Astrocyte (in vitro differentiated cells and primary cell): ENCODE measurements at regions not wholly inside any gene's neighbourhood (a gene's known extent, or its start where the extent isn't known, plus 50 kb on each side); places are given as distances from the start of the nearest gene placed in this dataset.
A peak's percentile ranks its signal among the peaks of the same experiment; 100 is the strongest.

Source experiments
- DNase-seq: peaks from one replicate; pipeline ENCODE4 v3.0.0-alpha.2; 2010; ENCODE audit warnings: low read depth
- FAIRE-seq: peaks from 2 replicates; lab custom pipeline; 2011; peaks lifted over from hg19 to GRCh38; lab: Jason Lieb, UNC
- H2AFZ ChIP-seq: 2 replicates; pipeline ENCODE4 v1.6.0; 2012; ENCODE audit warnings: low read depth, low read length, inconsistent platforms
- H3K27ac ChIP-seq: 2 replicates; pipeline ENCODE4 v1.5.1; 2011; ENCODE audit warnings: low read depth, low read length, inconsistent platforms
- H3K27me3 ChIP-seq: 2 replicates; pipeline ENCODE4 v1.6.0; 2011; ENCODE audit warnings: low read length, inconsistent platforms; ENCODE audit not compliant: insufficient read depth
- H3K36me3 ChIP-seq: 2 replicates; pipeline ENCODE4 v1.5.1; 2011; ENCODE audit warnings: low read length, inconsistent platforms; ENCODE audit not compliant: insufficient read depth
- H3K4me1 ChIP-seq: 2 replicates; pipeline ENCODE4 v1.5.1; 2011; ENCODE audit warnings: low read length, inconsistent platforms; ENCODE audit not compliant: insufficient read depth
- H3K4me2 ChIP-seq: 2 replicates; pipeline ENCODE4 v1.6.0; 2012; ENCODE audit warnings: low read length, inconsistent platforms
- H3K4me3 ChIP-seq: 2 replicates; pipeline ENCODE4 v1.5.1; 2011; ENCODE audit warnings: low read depth, mild to moderate bottlenecking, low read length, inconsistent platforms; ENCODE audit not compliant: insufficient read depth
- H3K79me2 ChIP-seq: 2 replicates; pipeline ENCODE4 v1.6.0; 2012; ENCODE audit warnings: mild to moderate bottlenecking, low read length, inconsistent platforms; ENCODE audit not compliant: insufficient read depth
- H3K9ac ChIP-seq: 2 replicates; pipeline ENCODE4 v1.6.0; 2012; ENCODE audit warnings: mild to moderate bottlenecking, low read length, inconsistent platforms
- H3K9me3 ChIP-seq: 2 replicates; pipeline ENCODE4 v1.5.1; 2012; ENCODE audit warnings: low read depth, mild to moderate bottlenecking, low read length, inconsistent platforms; ENCODE audit not compliant: insufficient read depth
- H4K20me1 ChIP-seq: 2 replicates; pipeline ENCODE4 v1.6.0; 2012; ENCODE audit warnings: low read length, inconsistent platforms; ENCODE audit not compliant: insufficient read depth
- H3K27ac Mint-ChIP-seq: one replicate; pipeline ENCODE4 v1.8.0; 2021; ENCODE audit warnings: mild to moderate bottlenecking, mixed read lengths; ENCODE audit not compliant: unreplicated experiment
- H3K27me3 Mint-ChIP-seq: one replicate; pipeline ENCODE4 v1.8.0; 2021; ENCODE audit warnings: low read depth, mixed read lengths; ENCODE audit not compliant: unreplicated experiment
- H3K36me3 Mint-ChIP-seq: one replicate; pipeline ENCODE4 v1.8.0; 2021; ENCODE audit warnings: low read depth, mixed read lengths; ENCODE audit not compliant: unreplicated experiment
- H3K4me1 Mint-ChIP-seq: one replicate; pipeline ENCODE4 v1.8.0; 2021; ENCODE audit warnings: low read depth, mixed read lengths; ENCODE audit not compliant: unreplicated experiment
- H3K4me3 Mint-ChIP-seq: one replicate; pipeline ENCODE4 v1.8.0; 2021; ENCODE audit warnings: mild to moderate bottlenecking, moderate library complexity, mixed read lengths; ENCODE audit not compliant: unreplicated experiment
- H3K9me3 Mint-ChIP-seq: one replicate; pipeline ENCODE4 v1.8.0; 2021; ENCODE audit warnings: mild to moderate bottlenecking, mixed read lengths; ENCODE audit not compliant: unreplicated experiment
- CTCF ChIP-seq: IDR thresholded peaks from 2 replicates; pipeline ENCODE4 v1.5.1; 2011; ENCODE audit warnings: low read depth, mild to moderate bottlenecking, inconsistent platforms, low read length, moderate library complexity; ENCODE audit not compliant: insufficient read depth
- EZH2 ChIP-seq: IDR thresholded peaks from 2 replicates; pipeline ENCODE4 v1.6.1; 2012; ENCODE audit warnings: mild to moderate bottlenecking, low read length, inconsistent platforms; ENCODE audit not compliant: insufficient read depth

- DNase-seq (peak; percentile 3), FAIRE-seq (no peak)
- Histone ChIP-seq H3K4me1 (no peaks in the 10 kb centered on the region), H3K9ac (no peak overlapping the region), H3K27ac (no peak overlapping the region), H3K79me2 (no peaks in the 10 kb centered on the region), H3K4me3 (no peak overlapping the region), H3K36me3 (no peaks in the 10 kb centered on the region), H2AFZ (no peak overlapping the region), H3K4me2 (no peak overlapping the region), H3K9me3 (no peaks in the 10 kb centered on the region), H3K27me3 (no peaks in the 10 kb centered on the region), H4K20me1 (no peaks in the 10 kb centered on the region)
- no peaks in the 10 kb centered on the region for H3K9me3 Mint-ChIP-seq
- TF ChIP-seq CTCF: no peak
- TF ChIP-seq EZH2: no peak
- no peak overlapping the region for H3K4me3 Mint-ChIP-seq
- H3K27me3 Mint-ChIP-seq: no peaks in the 10 kb centered on the region
- H3K36me3 Mint-ChIP-seq: no peaks in the 10 kb centered on the region
- no peak overlapping the region for H3K27ac Mint-ChIP-seq
- H3K4me1 Mint-ChIP-seq: no peaks in the 10 kb centered on the region
These were observed 395.3 kb downstream of the OSTF1 start for GRCh38 chr9:75483636-75484035.

DNA sequence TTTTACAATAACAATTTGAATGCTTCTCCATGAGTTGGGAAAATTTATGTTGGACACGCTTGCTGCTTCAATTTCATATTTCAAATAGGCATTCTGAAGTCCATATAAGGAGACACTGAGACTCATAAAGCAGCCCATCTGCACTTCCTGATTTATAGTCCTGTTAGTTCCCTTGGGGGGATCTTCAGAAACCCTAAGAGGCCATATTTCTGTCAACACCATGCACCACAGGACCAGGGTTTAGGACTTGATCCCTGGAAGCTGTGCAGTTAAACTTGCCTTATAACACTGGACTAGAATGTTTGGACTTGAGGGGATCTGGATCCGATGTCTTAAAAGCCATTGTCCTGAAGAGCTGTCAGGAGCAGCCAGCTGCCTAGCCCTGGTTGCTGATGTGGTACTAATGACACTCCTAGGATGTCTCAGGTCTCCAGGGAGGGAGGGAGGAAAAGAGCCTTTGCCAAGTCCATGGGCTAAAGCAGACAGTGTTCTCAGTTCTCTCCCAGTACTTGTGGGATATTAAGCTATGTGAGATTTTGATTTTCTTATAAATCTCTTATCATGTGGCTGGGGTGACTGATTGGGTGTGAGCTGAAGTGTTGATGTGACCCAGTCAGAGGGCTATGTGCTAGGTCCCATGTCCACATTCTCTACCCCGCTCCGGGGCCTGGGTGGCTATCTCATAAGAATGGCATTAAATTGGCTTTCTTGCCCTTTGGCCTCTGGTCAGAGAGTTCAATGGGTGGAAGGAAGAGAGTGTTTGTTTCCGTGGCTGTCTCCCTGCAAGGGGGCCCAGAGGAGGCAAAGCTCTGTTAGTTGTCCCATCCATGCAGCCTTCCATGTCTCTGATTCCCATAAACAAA lies 399.8 kb downstream of the OSTF1 start:
- H3K9me3 ChIP-seq: no peaks in the 10 kb centered on the region
- H3K9me3 Mint-ChIP-seq: peaks cover 2% of the 10 kb centered on the region
- H3K4me3 ChIP-seq: no peak overlapping the region
- H3K36me3 ChIP-seq: no peaks in the 10 kb centered on the region
- TF ChIP-seq CTCF (no peak), EZH2 (no peak)
- no peak overlapping the region for H3K27ac ChIP-seq
- no peak overlapping the region for H3K4me2 ChIP-seq
- no peak overlapping the region for H3K4me3 Mint-ChIP-seq
- no peaks in the 10 kb centered on the region for H3K4me1 Mint-ChIP-seq
- no peaks in the 10 kb centered on the region for H3K79me2 ChIP-seq
- H4K20me1 ChIP-seq: no peaks in the 10 kb centered on the region
- H3K9ac ChIP-seq: no peak overlapping the region
- H3K27ac Mint-ChIP-seq: no peak overlapping the region
- no peak for FAIRE-seq
- no peaks in the 10 kb centered on the region for H3K27me3 Mint-ChIP-seq
- DNase-seq: no peak
- H3K36me3 Mint-ChIP-seq: no peaks in the 10 kb centered on the region
- no peaks in the 10 kb centered on the region for H3K27me3 ChIP-seq
- no peaks in the 10 kb centered on the region for H3K4me1 ChIP-seq
- no peak overlapping the region for H2AFZ ChIP-seq

- no peak overlapping the region for H2AFZ ChIP-seq
- H3K9me3 ChIP-seq: no peaks in the 10 kb centered on the region
- FAIRE-seq (no peak), DNase-seq (no peak)
- no peak overlapping the region for H3K4me3 Mint-ChIP-seq
- H3K4me2 ChIP-seq: no peak overlapping the region
- peaks cover 2% of the 10 kb centered on the region for H3K9me3 Mint-ChIP-seq
- no peak overlapping the region for H3K27ac Mint-ChIP-seq
- no peaks in the 10 kb centered on the region for H3K36me3 ChIP-seq
- no peak overlapping the region for H3K9ac ChIP-seq
- H3K27me3 Mint-ChIP-seq: no peaks in the 10 kb centered on the region
- H3K4me1 ChIP-seq: no peaks in the 10 kb centered on the region
- H3K4me1 Mint-ChIP-seq: no peaks in the 10 kb centered on the region
- TF ChIP-seq EZH2 (no peak), CTCF (no peak)
- H3K27me3 ChIP-seq: no peaks in the 10 kb centered on the region
- no peak overlapping the region for H3K4me3 ChIP-seq
- no peaks in the 10 kb centered on the region for H3K79me2 ChIP-seq
- H3K36me3 Mint-ChIP-seq: no peaks in the 10 kb centered on the region
- no peak overlapping the region for H3K27ac ChIP-seq
- no peaks in the 10 kb centered on the region for H4K20me1 ChIP-seq
These were observed 400.4 kb downstream of the OSTF1 start for GRCh38 chr9:75488719-75489110.
